NB4 (cell line): ENCODE measurements at regions not wholly inside any gene's neighbourhood (a gene's known extent, or its start where the extent isn't known, plus 50 kb on each side); places are given as distances from the start of the nearest gene placed in this dataset.

ENCODE experiments used
- CTCF ChIP-seq: IDR thresholded peaks from one replicate; pipeline ENCODE4 v1.5.1; 2012; ENCODE audit warnings: low read depth, low read length
- MAX ChIP-seq: IDR thresholded peaks from 2 replicates; pipeline ENCODE4 v1.6.1; 2011; ENCODE audit warnings: low read depth, low read length
- MYC ChIP-seq: IDR thresholded peaks from 2 replicates; pipeline ENCODE4 v1.6.1; 2011; ENCODE audit warnings: low read depth, low read length
- POLR2A ChIP-seq: IDR thresholded peaks from 2 replicates; pipeline ENCODE4 v1.6.1; 2011; ENCODE audit warnings: mild to moderate bottlenecking; ENCODE audit not compliant: insufficient read length; ENCODE audit errors: extremely low read depth

DNA sequence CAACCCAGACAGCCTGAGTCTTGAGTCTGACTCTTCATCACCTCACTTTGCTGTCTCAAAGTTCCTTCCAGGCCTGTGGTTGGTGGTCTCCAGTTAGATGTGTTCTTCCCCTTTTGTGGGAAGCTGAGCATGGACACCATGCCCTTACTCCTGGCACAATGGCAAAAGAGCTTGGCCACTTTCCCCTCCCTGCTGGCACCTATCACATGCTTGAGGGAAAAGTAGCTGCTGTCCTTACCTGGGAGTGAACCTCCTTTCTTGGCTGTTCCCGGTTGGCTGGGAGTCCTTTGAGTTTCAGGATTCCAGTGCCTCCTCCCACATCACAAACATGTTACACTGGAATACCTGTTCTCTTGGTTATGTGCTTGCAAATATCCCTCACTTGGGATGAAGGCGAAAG lies 97.8 kb downstream of the GATA6 start:
- TF ChIP-seq CTCF (no peak), MYC (no peak), MAX (no peak), POLR2A (no peak)
